Thoracic aorta (tissue), 2 donors: ENCODE measurements at regions not wholly inside any gene's neighbourhood (a gene's known extent, or its start where the extent isn't known, plus 50 kb on each side); places are given as distances from the start of the nearest gene placed in this dataset.

ENCODE experiments used
- ATAC-seq: fragments of 150-250 bp; one replicate; pipeline ENCODE4 v1.8.0; 2017; ENCODE audit warnings: low read depth; ENCODE audit not compliant: insufficient number of reproducible peaks, low FRiP score
- DNase-seq: peaks from one replicate; pipeline ENCODE4 v3.0.0-alpha.2; 2020; ENCODE audit warnings: low spot score
- H3K27ac ChIP-seq, 2 donors: fragments of 200-600 bp; sonication (generic); 1 replicate in 1 of 2; 2 replicates in 1 of 2; pipeline ENCODE4 v1.5.1; 2016; ENCODE audit warnings: mild to moderate bottlenecking in 2 of 2, moderate library complexity in 2 of 2
- H3K27me3 ChIP-seq: fragments of 200-600 bp; sonication (generic); replicated peaks from 2 replicates; pipeline ENCODE4 v1.6.0; 2016; ENCODE audit warnings: mild to moderate bottlenecking; ENCODE audit not compliant: insufficient read depth
- H3K36me3 ChIP-seq: fragments of 200-600 bp; sonication (generic); one replicate; pipeline ENCODE4 v1.5.1; 2016
- H3K4me1 ChIP-seq, 2 donors: fragments of 200-600 bp; sonication (generic); 1 replicate in 1 of 2; 2 replicates in 1 of 2; pipeline versions ENCODE4 v1.5.1 to v1.6.0; 2016; ENCODE audit warnings: low read depth in 2 of 2, mild to moderate bottlenecking in 1 of 2; ENCODE audit not compliant: control insufficient read depth in 1 of 2
- H3K4me3 ChIP-seq: fragments of 200-600 bp; sonication (generic); 2 replicates; pipeline ENCODE4 v1.5.1; 2016; ENCODE audit warnings: mild to moderate bottlenecking
- H3K9me3 ChIP-seq: fragments of 200-600 bp; sonication (generic); 2 replicates; pipeline ENCODE4 v1.5.1; 2016
- CTCF ChIP-seq: fragments of 200-600 bp; sonication (generic); IDR thresholded peaks from one replicate; pipeline ENCODE4 v1.5.1; 2019; ENCODE audit warnings: antibody characterized with exemption

GRCh38 chr10:10772411-10772810, 245.3 kb upstream of the CELF2 start:
- Histone ChIP-seq H3K9me3 (no peaks in the 10 kb centered on the region), H3K27ac (no peak overlapping the region), H3K27me3 (no peaks in the 10 kb centered on the region), H3K4me3 (no peak overlapping the region), H3K36me3 (no peaks in the 10 kb centered on the region), H3K4me1 (no peaks in the 10 kb centered on the region)
- no peak for DNase-seq
- no peak for ATAC-seq
- TF ChIP-seq CTCF: no peak

GRCh38 chr10:10772874-10773508, 244.7 kb upstream of the CELF2 start:
- Histone ChIP-seq H3K4me3 (no peak overlapping the region), H3K27me3 (no peaks in the 10 kb centered on the region), H3K4me1 (no peaks in the 10 kb centered on the region), H3K9me3 (no peaks in the 10 kb centered on the region), H3K27ac (no peak overlapping the region), H3K36me3 (no peaks in the 10 kb centered on the region)
- no peak for TF ChIP-seq CTCF
- ATAC-seq (no peak), DNase-seq (no peak)

- no peak for DNase-seq
- H3K36me3 ChIP-seq: no peaks in the 10 kb centered on the region
- no peaks in the 10 kb centered on the region for H3K27me3 ChIP-seq
- H3K27ac ChIP-seq: no peak overlapping the region
- ATAC-seq: no peak
- H3K4me1 ChIP-seq: no peaks in the 10 kb centered on the region
- no peak overlapping the region for H3K4me3 ChIP-seq
- no peaks in the 10 kb centered on the region for H3K9me3 ChIP-seq
- no peak for TF ChIP-seq CTCF
Measured at GRCh38 chr10:10774416-10774815, 243.3 kb upstream of the CELF2 start.

- H3K27ac ChIP-seq: no peak overlapping the region
- H3K36me3 ChIP-seq: no peaks in the 10 kb centered on the region
- no peaks in the 10 kb centered on the region for H3K27me3 ChIP-seq
- DNase-seq: no peak
- no peak overlapping the region for H3K4me3 ChIP-seq
- H3K9me3 ChIP-seq: no peaks in the 10 kb centered on the region
- H3K4me1 ChIP-seq: no peaks in the 10 kb centered on the region
- ATAC-seq: no peak
- no peak for TF ChIP-seq CTCF
Measured at GRCh38 chr10:10776363-10776762, 241.3 kb upstream of the CELF2 start.

GRCh38 chr10:10777279-10777678, 240.4 kb upstream of the CELF2 start:
- DNase-seq (no peak), ATAC-seq (no peak)
- no peaks in the 10 kb centered on the region for H3K27me3 ChIP-seq
- no peaks in the 10 kb centered on the region for H3K36me3 ChIP-seq
- no peak overlapping the region for H3K27ac ChIP-seq
- H3K9me3 ChIP-seq: no peaks in the 10 kb centered on the region
- H3K4me3 ChIP-seq: no peak overlapping the region
- TF ChIP-seq CTCF: no peak
- no peaks in the 10 kb centered on the region for H3K4me1 ChIP-seq
